TTC549 (cell line): ENCODE measurements at regions not wholly inside any gene's neighbourhood (a gene's known extent, or its start where the extent isn't known, plus 50 kb on each side); places are given as distances from the start of the nearest gene placed in this dataset.

Experiments
- FAIRE-seq: peaks from 2 replicates; lab custom pipeline; 2012; peaks lifted over from hg19 to GRCh38; lab: Jason Lieb, UNC

- FAIRE-seq, result no peak
Observed at GRCh38 chr18:51857989-51858388, 482.0 kb upstream of the DCC start.

- no peak for FAIRE-seq
Observed at GRCh38 chr18:51861046-51861445, 479.0 kb upstream of the DCC start.

DNA sequence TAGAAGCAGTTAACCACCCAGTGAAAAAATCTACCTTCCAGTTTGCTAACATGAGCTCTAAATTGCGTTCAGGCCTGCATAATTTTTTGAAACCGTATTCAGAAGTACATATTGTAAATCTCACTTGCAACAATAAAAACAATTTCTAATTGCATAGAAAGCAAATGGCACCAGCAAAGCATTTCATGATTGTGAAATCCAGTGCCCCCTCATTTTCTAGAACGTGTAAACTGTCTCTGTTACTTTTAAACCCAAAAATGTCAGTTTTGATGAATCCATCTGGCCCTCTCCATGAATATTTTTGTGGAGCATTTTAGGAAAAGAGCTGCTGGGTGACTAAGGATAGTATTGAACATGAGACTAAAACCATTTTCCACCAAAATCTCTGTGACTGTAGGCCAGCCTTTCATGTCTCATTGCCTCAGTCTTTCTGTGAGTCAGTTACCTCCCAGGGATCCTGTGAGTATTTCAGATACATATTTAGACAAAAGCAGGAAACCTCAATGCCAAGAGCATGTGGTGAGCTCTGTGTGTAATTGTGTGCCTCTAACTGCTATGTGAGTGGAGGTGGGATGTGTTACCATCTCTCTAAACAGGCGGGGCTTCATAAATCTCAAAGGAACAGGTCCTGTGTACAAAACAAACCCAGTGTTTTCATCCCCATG lies 477.8 kb upstream of the DCC start:
- no peak for FAIRE-seq

- no peak for FAIRE-seq
Observed at GRCh38 chr18:51864219-51864965, 475.6 kb upstream of the DCC start.

GRCh38 chr18:51865538-51865937 lies 474.5 kb upstream of the DCC start:
- no peak for FAIRE-seq

- no peak for FAIRE-seq
Observed at GRCh38 chr18:51867767-51868166, 472.2 kb upstream of the DCC start.

- FAIRE-seq, result no peak
Observed at GRCh38 chr18:51878724-51879123, 461.3 kb upstream of the DCC start.

GRCh38 chr18:51879329-51879728 lies 460.7 kb upstream of the DCC start:
- FAIRE-seq, result no peak

DNA sequence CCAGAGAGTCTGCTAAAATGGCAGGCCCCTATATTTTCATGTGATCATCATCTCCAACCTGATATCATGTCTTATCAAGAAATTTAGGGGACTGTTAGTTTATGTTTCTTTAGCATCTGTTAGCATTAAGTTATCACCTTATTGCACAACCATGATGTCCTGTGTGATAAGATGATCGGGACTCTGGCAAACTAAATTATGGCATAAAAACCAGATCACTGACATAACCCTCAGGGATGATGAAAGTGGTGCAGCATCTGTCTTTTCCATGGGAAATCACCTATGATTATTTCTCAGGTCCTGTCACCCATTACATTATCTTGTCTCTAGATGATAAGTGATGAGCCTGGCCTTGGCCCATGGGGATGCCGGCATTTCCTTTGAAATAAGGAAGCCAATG lies 458.6 kb upstream of the DCC start:
- no peak for FAIRE-seq

DNA sequence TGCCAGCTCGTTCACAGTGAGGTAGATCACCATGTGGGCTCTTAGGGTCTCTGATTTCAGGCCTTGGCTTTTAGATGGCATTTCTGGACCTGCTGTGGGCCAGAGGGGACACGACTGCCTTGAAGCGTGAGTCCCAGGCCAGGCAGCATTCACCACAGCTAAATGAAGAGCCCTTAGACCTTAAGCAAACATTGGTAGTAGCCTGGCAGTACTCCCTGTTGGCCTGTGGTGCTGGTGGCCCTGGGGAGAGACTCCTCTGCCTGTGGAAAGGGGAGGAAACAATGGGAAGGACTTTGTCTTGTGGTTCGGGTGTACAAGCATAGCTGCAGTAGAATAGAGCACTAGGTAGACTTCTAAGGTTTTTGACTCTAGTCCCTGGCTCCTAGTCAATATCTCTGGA lies 456.0 kb upstream of the DCC start:
- FAIRE-seq, result no peak

DNA sequence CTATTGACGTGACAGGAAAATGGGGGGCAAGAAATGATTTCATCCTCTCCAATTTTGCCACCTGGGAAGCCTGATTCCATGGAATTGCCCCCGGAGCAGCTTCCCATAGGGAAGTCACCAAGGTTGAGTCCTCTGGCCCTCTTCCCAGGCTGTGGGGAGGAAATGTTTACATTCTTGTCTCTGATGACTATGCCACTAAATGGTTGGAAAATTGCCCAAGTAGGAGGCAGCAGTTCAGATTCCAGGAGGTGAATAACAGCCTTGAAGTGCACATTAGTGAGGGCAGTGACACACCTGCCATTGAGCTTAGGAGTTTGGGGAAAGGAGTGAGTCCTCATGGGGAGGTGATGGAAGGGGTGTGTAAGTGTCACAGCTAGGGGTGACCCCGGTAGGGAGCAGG lies 449.2 kb upstream of the DCC start:
- FAIRE-seq, result no peak

DNA sequence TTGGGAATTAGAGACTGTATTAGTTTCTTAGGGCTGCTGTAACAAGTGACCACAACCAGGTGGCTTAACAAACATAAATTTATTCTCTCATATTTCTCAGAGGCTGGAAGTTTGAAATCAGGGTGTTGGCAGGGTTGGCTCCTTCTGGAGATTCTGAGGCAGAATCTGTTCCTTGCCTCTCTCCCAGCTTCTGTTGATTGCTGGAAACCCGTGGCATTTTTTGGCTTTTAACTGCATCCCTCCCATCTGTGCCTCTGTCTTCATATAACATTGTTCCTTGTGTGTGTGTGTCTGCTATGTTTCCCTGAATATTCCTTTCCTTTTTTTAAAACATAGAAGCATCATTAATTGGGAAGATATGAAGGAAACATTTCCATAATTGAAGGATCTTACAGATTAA lies 448.1 kb upstream of the DCC start:
- FAIRE-seq, result no peak

GRCh38 chr18:51897884-51898283 lies 442.1 kb upstream of the DCC start:
- FAIRE-seq, result no peak

DNA sequence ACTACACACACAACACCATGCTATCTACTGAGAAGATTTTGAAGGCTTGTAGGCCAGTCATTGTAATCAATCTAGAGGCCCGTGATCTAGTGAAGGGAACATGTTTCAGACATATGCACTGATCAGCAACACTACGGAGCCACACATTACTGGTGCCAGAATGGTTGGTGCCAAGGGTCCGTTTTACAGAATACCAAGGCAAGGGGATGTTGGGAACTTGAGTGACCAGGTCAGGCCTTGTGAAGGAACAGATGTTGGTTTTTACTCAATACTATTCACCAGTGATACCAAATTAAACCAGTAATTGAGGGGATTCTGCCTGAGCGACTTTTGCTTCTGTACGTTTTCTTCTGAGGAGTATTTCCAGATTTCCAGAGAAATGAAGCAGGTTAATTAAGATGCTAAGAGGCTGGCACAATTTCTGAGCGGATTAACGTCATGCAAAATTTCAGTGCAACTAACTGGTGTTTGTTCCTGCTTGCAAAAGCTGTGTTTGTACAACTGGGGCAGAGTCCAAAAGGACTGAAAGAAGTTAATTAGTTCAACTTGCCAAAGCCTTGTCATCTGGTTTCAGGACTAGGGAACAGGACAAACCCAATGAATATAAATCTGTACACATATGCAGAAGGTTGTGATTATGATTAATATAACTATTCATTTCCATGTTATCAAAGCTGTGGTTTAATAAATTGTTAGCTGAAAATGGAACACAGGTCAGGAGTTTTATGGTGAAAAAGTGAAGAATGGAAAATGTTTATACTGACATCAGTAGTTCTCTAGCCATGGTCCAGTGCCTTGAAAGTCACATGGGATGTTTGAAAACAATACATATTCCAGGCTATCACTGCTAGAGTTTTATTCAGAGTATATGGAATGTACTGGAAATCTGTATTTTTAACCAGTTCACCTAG lies 432.1 kb upstream of the DCC start:
- no peak for FAIRE-seq

DNA sequence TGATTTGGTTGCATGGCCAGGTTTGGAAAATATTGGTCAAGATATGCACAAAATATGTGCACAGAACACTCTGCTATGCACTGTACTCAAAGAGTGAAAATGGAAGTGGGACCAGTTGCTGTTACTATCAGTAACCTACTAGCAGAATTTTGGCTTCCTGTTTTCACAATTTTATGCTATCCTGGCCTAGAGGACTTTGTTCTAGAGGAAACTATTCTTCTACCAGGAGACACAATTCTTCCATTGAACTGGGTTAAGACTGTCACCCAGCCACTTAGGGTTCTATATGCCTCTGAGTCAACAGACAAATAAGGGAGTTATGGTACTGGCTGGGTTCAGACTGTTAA lies 431.4 kb upstream of the DCC start:
- FAIRE-seq, result no peak

- no peak for FAIRE-seq
Observed at GRCh38 chr18:51911584-51911983, 428.4 kb upstream of the DCC start.

DNA sequence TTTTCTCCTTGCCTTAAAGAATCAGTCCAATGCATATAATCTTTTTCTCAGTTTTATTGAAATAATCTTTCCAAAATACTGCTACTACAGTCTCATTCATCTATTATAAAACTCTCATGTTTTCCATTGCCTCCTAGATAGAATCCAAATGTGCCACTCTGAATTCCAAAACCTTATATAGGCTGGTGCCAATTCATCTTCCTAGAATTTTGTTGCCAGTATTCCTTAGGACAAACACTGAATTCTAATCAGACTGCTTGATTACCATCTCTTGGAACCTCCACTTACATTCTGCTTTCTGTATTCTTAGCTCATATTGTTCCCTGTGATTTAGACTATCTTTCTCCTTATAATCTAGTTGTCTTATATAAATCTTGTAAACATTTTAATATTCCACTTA lies 427.6 kb upstream of the DCC start:
- FAIRE-seq, result no peak

- FAIRE-seq, result no peak
Observed at GRCh38 chr18:51915176-51915575, 424.8 kb upstream of the DCC start.

DNA sequence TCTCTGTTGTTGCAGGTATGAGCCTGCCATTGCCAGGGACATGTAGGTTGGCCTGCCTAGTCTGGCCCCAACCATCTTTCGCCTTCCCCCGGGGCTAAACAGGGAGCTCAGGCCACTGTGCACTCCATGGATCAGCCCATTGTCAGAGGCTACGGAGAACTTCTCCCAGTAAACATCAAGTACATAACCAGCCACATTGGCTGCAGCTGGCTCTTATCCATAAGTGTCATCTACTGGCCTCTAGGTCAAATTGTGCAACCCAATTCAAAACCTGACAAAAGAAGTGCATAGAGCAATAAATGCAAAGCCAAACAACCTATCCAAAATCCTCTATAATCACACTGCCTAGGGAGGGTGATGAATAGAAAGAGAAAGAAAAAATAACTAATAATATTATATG lies 418.1 kb upstream of the DCC start:
- no peak for FAIRE-seq

GRCh38 chr18:51933903-51934302 lies 406.1 kb upstream of the DCC start:
- no peak for FAIRE-seq

DNA sequence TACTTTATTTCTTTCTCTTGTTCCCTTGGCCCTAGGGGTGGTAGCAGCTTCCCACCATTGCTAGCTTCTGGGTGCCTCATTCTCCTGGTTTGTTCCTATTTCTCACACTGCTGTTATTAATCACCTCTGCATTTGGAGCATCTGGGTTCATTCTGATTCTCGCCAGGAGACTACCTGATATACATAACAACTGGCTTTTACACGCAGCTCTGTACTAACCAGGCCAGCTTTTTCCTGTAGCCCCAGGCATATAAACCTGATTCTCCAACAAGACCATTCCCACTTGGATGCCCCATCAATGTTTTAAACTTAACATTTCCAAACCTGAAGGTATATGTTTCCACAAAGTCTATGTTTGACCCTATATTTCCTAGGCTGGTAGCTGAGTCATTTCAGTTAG lies 403.9 kb upstream of the DCC start:
- no peak for FAIRE-seq

DNA sequence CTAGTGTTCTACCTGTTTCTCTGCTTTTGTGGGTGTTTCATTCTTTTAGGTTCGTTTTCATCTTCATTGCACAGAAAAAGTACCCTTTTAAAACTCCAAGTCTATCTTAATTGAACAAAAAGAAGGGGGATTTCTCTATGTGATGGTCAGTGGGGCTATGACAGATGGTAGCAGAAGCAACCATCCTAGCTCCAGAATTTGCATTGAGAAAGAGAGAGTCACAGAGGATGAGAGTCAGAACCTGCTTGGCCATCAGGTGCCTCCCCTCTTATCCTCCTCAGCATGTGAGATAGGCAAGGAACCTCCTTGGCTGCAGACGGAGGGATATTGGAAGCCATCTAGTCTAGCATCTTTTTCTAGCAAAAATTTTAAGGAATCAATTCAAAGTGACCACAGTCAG lies 398.0 kb upstream of the DCC start:
- FAIRE-seq, result no peak

DNA sequence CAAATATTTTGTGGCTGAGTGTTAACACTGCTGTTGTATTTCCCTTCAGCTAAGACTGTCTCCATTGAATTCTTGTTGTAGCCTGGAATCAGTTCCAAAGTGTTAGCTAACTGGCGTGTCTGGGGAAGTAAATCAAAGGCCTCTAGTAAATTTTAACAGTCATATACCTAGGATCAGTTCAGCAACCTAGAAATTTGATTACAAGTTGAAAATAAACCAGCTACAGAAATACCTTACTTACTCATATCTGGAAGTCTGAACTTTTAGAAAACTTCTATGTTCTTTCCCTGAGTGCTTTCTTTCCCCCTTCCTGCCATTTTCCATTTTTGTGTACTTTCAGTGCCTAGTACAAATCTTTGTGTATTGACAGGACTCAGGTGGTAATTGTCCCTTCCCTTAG lies 396.7 kb upstream of the DCC start:
- FAIRE-seq, result no peak
